Epithelial cell of esophagus (primary cell): ENCODE measurements at regions not wholly inside any gene's neighbourhood (a gene's known extent, or its start where the extent isn't known, plus 50 kb on each side); places are given as distances from the start of the nearest gene placed in this dataset.
"Not testable (repeated sequence)": the region's sequence is repeated elsewhere in the genome, so short reads cannot be mapped to it uniquely, and the experiment has no call there.

Experiments
- DNase-seq: peaks from one replicate; pipeline ENCODE4 v3.0.0; 2010; ENCODE audit warnings: low read depth
- H3K4me3 ChIP-seq: 2 replicates; pipeline ENCODE4 v1.5.1; 2011; ENCODE audit warnings: mild to moderate bottlenecking, low read length, control low read depth
- TF ChIP-seq, protein P1 (sequence below): IDR thresholded peaks from 2 replicates; pipeline ENCODE4 v1.5.1; 2011; ENCODE audit warnings: low read depth, mild to moderate bottlenecking, low read length, control low read depth, inconsistent platforms; ENCODE audit not compliant: insufficient read depth; ENCODE audit errors: missing control alignments

DNA sequence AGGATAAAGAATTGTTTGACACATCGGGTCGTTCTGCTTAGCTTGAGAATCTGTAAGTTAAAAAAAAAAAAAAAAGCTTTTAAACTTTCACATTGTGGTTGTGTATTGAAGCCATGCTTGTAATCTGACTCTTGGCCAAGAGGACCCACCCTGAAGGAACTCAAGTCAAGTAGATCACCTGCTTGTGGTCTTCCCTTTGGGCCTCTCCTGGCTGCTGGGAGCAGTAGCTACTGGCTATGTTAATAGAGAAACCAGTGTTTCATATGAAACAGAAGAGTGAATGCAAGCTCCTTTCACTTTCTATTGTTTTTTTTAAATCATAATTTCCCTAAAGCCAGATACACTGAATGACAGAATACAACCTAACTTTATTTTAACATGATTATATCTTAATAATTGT, 402.4 kb upstream of the NDST4 start:
- TF ChIP-seq, protein P1, sequence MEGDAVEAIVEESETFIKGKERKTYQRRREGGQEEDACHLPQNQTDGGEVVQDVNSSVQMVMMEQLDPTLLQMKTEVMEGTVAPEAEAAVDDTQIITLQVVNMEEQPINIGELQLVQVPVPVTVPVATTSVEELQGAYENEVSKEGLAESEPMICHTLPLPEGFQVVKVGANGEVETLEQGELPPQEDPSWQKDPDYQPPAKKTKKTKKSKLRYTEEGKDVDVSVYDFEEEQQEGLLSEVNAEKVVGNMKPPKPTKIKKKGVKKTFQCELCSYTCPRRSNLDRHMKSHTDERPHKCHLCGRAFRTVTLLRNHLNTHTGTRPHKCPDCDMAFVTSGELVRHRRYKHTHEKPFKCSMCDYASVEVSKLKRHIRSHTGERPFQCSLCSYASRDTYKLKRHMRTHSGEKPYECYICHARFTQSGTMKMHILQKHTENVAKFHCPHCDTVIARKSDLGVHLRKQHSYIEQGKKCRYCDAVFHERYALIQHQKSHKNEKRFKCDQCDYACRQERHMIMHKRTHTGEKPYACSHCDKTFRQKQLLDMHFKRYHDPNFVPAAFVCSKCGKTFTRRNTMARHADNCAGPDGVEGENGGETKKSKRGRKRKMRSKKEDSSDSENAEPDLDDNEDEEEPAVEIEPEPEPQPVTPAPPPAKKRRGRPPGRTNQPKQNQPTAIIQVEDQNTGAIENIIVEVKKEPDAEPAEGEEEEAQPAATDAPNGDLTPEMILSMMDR: no peak
- H3K4me3 ChIP-seq: no peak overlapping the region
- DNase-seq: no peak

DNA sequence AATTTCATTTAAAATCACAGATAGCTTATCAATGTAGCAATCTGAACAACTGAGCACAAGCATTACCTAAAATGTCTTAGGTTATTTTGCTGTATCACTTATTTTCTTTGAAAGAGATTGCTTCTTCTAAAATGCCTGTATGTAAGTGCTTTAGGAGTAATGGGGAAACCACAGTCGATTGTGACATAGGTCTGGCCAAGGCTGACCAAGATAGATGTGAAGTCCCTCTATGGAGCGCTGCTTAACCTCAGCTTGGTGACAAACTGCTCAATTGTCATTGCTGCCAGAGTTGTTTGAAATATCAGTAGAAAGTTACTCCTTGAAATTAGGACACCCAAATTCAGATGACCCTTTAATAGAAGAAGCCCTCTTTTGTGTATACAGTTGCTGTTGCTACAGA, 401.9 kb upstream of the NDST4 start:
- TF ChIP-seq, protein P1: no peak
- no peak for DNase-seq
- H3K4me3 ChIP-seq: no peak overlapping the region

DNA sequence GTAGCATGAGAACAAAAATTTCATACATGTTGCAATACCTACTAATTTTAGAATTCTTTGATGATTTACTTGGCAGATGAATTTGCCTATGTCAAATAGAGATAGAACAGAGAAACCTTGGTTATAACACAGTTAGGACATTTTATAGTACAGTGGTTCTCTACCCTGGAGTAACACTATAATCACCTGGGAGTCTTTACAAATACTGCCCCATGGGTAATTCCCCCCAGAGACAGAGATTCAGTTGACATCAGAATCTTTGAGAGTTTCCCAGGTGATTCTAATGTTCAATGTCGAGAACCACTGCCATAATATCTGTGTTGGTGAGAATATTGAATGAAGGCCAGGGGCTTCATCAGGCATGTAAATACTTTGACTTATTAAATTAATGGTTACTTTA, 401.3 kb upstream of the NDST4 start:
- no peak overlapping the region for H3K4me3 ChIP-seq
- DNase-seq: no peak

DNA sequence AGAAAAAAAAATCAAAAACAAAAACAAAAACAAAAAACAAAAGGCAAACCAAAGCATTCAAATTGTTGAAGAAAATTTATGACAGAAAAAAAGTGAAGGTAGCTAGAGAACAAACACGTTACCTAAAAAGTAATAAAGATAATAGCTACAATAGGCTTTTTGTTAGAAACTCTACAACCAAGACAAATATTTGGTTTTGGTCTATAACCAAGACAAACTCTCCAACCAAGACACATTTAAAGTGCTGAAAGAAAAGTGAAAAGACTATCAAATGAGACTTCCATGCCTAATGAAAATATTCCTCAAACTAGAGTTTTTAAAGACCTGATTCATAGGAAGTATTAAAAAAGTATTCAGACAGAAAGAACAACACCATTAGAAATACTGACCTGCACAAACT, 391.9 kb upstream of the NDST4 start:
- no peak for DNase-seq
- H3K4me3 ChIP-seq: no peak overlapping the region
- TF ChIP-seq, protein P1: no peak

More for the DNA sequence above, 401.3 kb upstream of the NDST4 start:
- TF ChIP-seq, protein P1: no peak

DNA sequence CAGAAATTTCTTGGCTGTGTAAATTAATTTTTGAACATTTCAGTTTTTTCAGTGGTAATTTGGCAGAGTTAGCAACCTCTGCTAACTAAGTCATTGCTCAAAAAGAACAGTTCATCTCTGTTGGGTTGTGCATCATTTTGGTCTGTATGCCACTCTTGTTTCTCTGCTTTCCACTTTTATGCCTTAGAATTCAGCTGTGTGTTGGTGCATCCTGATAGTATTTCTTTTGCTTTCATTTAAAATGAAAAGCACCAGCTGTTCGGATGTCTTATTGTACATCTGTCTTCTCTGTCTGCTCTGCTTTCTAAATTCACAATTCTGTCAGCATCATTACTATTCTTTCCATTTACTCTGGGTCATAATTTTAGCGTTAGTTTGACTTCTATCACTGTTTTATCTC, 388.2 kb upstream of the NDST4 start:
- DNase-seq: no peak
- H3K4me3 ChIP-seq: no peak overlapping the region
- TF ChIP-seq, protein P1: no peak

DNA sequence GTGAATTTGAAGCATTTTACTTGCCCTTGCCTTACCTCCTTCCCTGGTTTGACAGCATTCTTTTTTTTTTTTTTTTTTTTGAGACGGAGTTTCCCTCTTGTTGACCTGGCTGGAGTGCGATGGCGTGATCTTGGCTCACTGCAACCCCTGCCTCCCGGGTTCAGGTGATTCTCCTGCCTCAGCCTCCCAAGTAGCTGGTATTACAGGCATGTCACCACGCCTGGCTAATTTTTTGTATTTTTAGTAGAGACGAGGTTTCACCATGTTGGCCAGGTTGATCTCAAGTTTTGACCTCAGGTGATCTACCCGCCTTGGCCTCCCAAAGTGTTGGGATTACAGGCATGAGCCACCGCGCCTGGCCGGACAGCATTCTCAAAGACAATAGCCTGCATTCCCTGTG, 380.4 kb upstream of the NDST4 start:
- DNase-seq, H3K4me3 ChIP-seq: not testable (repeated sequence)

DNA sequence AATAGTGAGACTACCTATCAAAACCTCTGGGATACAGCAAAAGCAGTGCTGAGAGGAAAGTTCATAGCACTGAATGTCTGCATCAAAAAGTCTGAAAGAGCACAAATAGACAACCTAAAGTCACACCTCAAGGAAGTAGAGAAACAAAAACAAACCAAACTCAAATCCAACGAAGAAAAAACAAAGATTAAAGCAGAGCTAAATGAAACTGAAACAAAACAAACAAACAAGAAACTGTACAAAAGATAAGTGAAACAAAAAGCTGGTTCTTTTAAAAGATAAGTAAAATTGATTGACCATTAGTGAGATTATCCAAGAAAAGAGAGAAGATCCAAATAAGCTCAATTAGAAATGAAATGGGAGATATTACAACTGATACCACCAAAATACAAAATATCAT, 378.3 kb upstream of the NDST4 start:
- no peak overlapping the region for H3K4me3 ChIP-seq
- TF ChIP-seq, protein P1: no peak
- DNase-seq: no peak

DNA sequence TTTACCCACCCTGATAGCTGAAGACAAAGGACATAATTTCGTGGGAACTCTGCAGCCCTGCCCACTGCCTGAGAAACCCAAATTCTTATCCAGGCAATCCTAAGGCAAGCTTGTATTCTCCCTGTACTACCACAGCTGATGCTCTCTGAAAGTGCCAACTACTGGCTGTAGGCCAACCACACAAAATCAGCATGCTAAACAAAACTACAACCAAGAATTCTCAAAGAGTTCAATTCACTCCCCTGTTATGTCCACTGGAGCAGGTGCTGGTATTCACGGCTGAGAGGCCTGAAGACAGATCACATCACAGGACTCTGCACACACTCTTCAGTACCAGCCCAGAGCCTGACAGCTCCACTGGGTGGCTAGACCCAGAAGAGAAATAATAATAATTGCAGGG, 375.9 kb upstream of the NDST4 start:
- no peak for DNase-seq
- H3K4me3 ChIP-seq: no peak overlapping the region
- TF ChIP-seq, protein P1: no peak
